PFSK-1 (cell line): ENCODE measurements at regions not wholly inside any gene's neighbourhood (a gene's known extent, or its start where the extent isn't known, plus 50 kb on each side); places are given as distances from the start of the nearest gene placed in this dataset.

ENCODE experiments used
- POLR2AphosphoS5 ChIP-seq: IDR thresholded peaks from 2 replicates; pipeline ENCODE4 v1.6.1; 2012; ENCODE audit warnings: low read depth, mild to moderate bottlenecking, control low read depth, low read length, moderate library complexity
- SIN3A ChIP-seq: IDR thresholded peaks from 2 replicates; pipeline ENCODE4 v1.6.1; 2012; ENCODE audit warnings: mild to moderate bottlenecking, low read length, moderate library complexity, borderline replicate concordance; ENCODE audit not compliant: insufficient read depth

DNA sequence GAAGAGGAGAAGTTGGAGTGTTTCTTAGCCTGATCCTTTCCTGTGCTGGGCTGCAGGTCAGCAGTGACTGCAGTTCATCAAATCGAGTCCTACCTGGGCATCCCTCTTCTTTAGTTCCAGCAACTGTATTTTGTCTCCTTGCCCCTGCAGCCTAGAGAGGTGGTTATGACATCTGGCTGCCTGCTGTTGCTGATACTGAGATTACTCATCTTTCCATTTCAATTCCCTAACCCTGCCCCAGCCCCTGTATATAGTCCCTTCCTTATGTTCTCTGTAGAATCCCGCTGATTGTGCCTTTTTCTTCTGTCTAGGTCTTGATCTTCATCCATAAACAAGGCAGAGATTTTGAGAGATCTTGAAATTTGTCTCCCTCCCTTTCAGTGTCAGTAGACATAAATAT, 393.3 kb downstream of the EDEM1 start:
- TF ChIP-seq POLR2AphosphoS5 (no peak), SIN3A (no peak)
